ENCODE measurements at regions not wholly inside any gene's neighbourhood (a gene's known extent, or its start where the extent isn't known, plus 50 kb on each side); places are given as distances from the start of the nearest gene placed in this dataset.

GRCh38 chr2:120932472-120932871 lies 196.8 kb downstream of the GLI2 start:
- Histone ChIP-seq H3K9me3 (ENCODE audit: control insufficient read depth in 2 of 2, low read length in 2 of 2) (peaks cover 0 to 4% of the 10 kb centered on the region in 2 donors), H3K27me3 (ENCODE audit: control insufficient read depth in 1 of 2, insufficient read depth in 2 of 2, low read length in 2 of 2) (no peaks in the 10 kb centered on the region), H3K4me3 (ENCODE audit: low read length in 2 of 2) (no peak overlapping the region), H3K36me3 (ENCODE audit: control insufficient read depth in 2 of 2, insufficient read depth in 2 of 2, low read length in 2 of 2) (peaks cover 0 to 9% of the 10 kb centered on the region in 2 donors), H3K9ac (ENCODE audit: low read length in 2 of 2) (no peak overlapping the region), H3K27ac (ENCODE audit: low read length) (no peak overlapping the region), H3K4me1 (ENCODE audit: control insufficient read depth, insufficient read depth, low read length) (peaks cover 40% of the 10 kb centered on the region)

- H3K27me3 ChIP-seq (ENCODE audit: control insufficient read depth in 1 of 2, insufficient read depth in 2 of 2, low read length in 2 of 2): no peaks in the 10 kb centered on the region
- no peak overlapping the region for H3K27ac ChIP-seq (ENCODE audit: low read length)
- no peak overlapping the region for H3K9ac ChIP-seq (ENCODE audit: low read length in 2 of 2)
- H3K4me1 ChIP-seq (ENCODE audit: control insufficient read depth, insufficient read depth, low read length): peaks cover 45% of the 10 kb centered on the region
- H3K36me3 ChIP-seq (ENCODE audit: control insufficient read depth in 2 of 2, insufficient read depth in 2 of 2, low read length in 2 of 2): peaks cover 0 to 9% of the 10 kb centered on the region in 2 donors
- no peak overlapping the region for H3K4me3 ChIP-seq (ENCODE audit: low read length in 2 of 2)
- peaks cover 0 to 4% of the 10 kb centered on the region in 2 donors for H3K9me3 ChIP-seq (ENCODE audit: control insufficient read depth in 2 of 2, low read length in 2 of 2)
Observed at GRCh38 chr2:120932881-120933280, 197.2 kb downstream of the GLI2 start.

GRCh38 chr2:120933693-120934573 lies 198.3 kb downstream of the GLI2 start:
- Histone ChIP-seq H3K4me1 (ENCODE audit: control insufficient read depth, insufficient read depth, low read length) (peaks cover 54% of the 10 kb centered on the region), H3K9ac (ENCODE audit: low read length in 2 of 2) (no peak overlapping the region), H3K27me3 (ENCODE audit: control insufficient read depth in 1 of 2, insufficient read depth in 2 of 2, low read length in 2 of 2) (no peaks in the 10 kb centered on the region), H3K36me3 (ENCODE audit: control insufficient read depth in 2 of 2, insufficient read depth in 2 of 2, low read length in 2 of 2) (peaks cover 0 to 7% of the 10 kb centered on the region in 2 donors), H3K27ac (ENCODE audit: low read length) (peak overlapping the region; percentile 55), H3K4me3 (ENCODE audit: low read length in 2 of 2) (no peak overlapping the region), H3K9me3 (ENCODE audit: control insufficient read depth in 2 of 2, low read length in 2 of 2) (peaks cover 0 to 4% of the 10 kb centered on the region in 2 donors)

- Histone ChIP-seq H3K4me1 (ENCODE audit: control insufficient read depth, insufficient read depth, low read length) (peaks cover 61% of the 10 kb centered on the region), H3K9ac (ENCODE audit: low read length in 2 of 2) (no peak overlapping the region), H3K36me3 (ENCODE audit: control insufficient read depth in 2 of 2, insufficient read depth in 2 of 2, low read length in 2 of 2) (peaks cover 0 to 7% of the 10 kb centered on the region in 2 donors), H3K9me3 (ENCODE audit: control insufficient read depth in 2 of 2, low read length in 2 of 2) (peaks cover 0 to 4% of the 10 kb centered on the region in 2 donors), H3K27me3 (ENCODE audit: control insufficient read depth in 1 of 2, insufficient read depth in 2 of 2, low read length in 2 of 2) (no peaks in the 10 kb centered on the region), H3K4me3 (ENCODE audit: low read length in 2 of 2) (no peak overlapping the region), H3K27ac (ENCODE audit: low read length) (peak overlapping the region; percentile 55)
Observed at GRCh38 chr2:120934574-120935338, 199.1 kb downstream of the GLI2 start.

GRCh38 chr2:120935339-120936313 lies 200.0 kb downstream of the GLI2 start:
- Histone ChIP-seq H3K27me3 (ENCODE audit: control insufficient read depth in 1 of 2, insufficient read depth in 2 of 2, low read length in 2 of 2) (no peaks in the 10 kb centered on the region), H3K9ac (ENCODE audit: low read length in 2 of 2) (no peak overlapping the region), H3K9me3 (ENCODE audit: control insufficient read depth in 2 of 2, low read length in 2 of 2) (peaks cover 0 to 4% of the 10 kb centered on the region in 2 donors), H3K4me3 (ENCODE audit: low read length in 2 of 2) (no peak overlapping the region), H3K27ac (ENCODE audit: low read length) (peak overlapping the region; percentile 55), H3K36me3 (ENCODE audit: control insufficient read depth in 2 of 2, insufficient read depth in 2 of 2, low read length in 2 of 2) (peaks cover 0 to 2% of the 10 kb centered on the region in 2 donors), H3K4me1 (ENCODE audit: control insufficient read depth, insufficient read depth, low read length) (peaks cover 69% of the 10 kb centered on the region)

- H3K4me1 ChIP-seq (ENCODE audit: control insufficient read depth, insufficient read depth, low read length): peaks cover 77% of the 10 kb centered on the region
- H3K9ac ChIP-seq (ENCODE audit: low read length in 2 of 2): no peak overlapping the region
- H3K27ac ChIP-seq (ENCODE audit: low read length): peak overlapping the region; percentile 66
Observed at GRCh38 chr2:120936476-120937334, 201.0 kb downstream of the GLI2 start.

GRCh38 chr2:120937686-120938044 lies 202.0 kb downstream of the GLI2 start:
- H3K4me1 ChIP-seq (ENCODE audit: control insufficient read depth, insufficient read depth, low read length): peaks cover 78% of the 10 kb centered on the region
- no peaks in the 10 kb centered on the region for H3K36me3 ChIP-seq (ENCODE audit: control insufficient read depth in 2 of 2, insufficient read depth in 2 of 2, low read length in 2 of 2)
- peak overlapping the region in 1 of 2 donors; percentile 29 for H3K9ac ChIP-seq (ENCODE audit: low read length in 2 of 2)

More at GRCh38 chr2:120936476-120937334, 201.0 kb downstream of the GLI2 start:
- Histone ChIP-seq H3K27me3 (ENCODE audit: control insufficient read depth in 1 of 2, insufficient read depth in 2 of 2, low read length in 2 of 2) (no peaks in the 10 kb centered on the region), H3K4me3 (ENCODE audit: low read length in 2 of 2) (peak overlapping the region in 1 of 2 donors; percentile 35), H3K36me3 (ENCODE audit: control insufficient read depth in 2 of 2, insufficient read depth in 2 of 2, low read length in 2 of 2) (no peaks in the 10 kb centered on the region), H3K9me3 (ENCODE audit: control insufficient read depth in 2 of 2, low read length in 2 of 2) (no peaks in the 10 kb centered on the region)

GRCh38 chr2:120938045-120938771 lies 202.5 kb downstream of the GLI2 start:
- Histone ChIP-seq H3K27me3 (ENCODE audit: control insufficient read depth in 1 of 2, insufficient read depth in 2 of 2, low read length in 2 of 2) (no peaks in the 10 kb centered on the region), H3K27ac (ENCODE audit: low read length) (peak overlapping the region; percentile 66), H3K4me1 (ENCODE audit: control insufficient read depth, insufficient read depth, low read length) (peaks cover 74% of the 10 kb centered on the region)

More at GRCh38 chr2:120937686-120938044, 202.0 kb downstream of the GLI2 start:
- Histone ChIP-seq H3K27me3 (ENCODE audit: control insufficient read depth in 1 of 2, insufficient read depth in 2 of 2, low read length in 2 of 2) (no peaks in the 10 kb centered on the region), H3K9me3 (ENCODE audit: control insufficient read depth in 2 of 2, low read length in 2 of 2) (no peaks in the 10 kb centered on the region), H3K4me3 (ENCODE audit: low read length in 2 of 2) (peak overlapping the region in 1 of 2 donors; percentile 34), H3K27ac (ENCODE audit: low read length) (peak overlapping the region; percentile 66)

More at GRCh38 chr2:120938045-120938771, 202.5 kb downstream of the GLI2 start:
- H3K9me3 ChIP-seq (ENCODE audit: control insufficient read depth in 2 of 2, low read length in 2 of 2): no peaks in the 10 kb centered on the region
- no peak overlapping the region for H3K9ac ChIP-seq (ENCODE audit: low read length in 2 of 2)
- no peaks in the 10 kb centered on the region for H3K36me3 ChIP-seq (ENCODE audit: control insufficient read depth in 2 of 2, insufficient read depth in 2 of 2, low read length in 2 of 2)
- H3K4me3 ChIP-seq (ENCODE audit: low read length in 2 of 2): no peak overlapping the region
